Keratinocyte (primary cell): ENCODE measurements at regions not wholly inside any gene's neighbourhood (a gene's known extent, or its start where the extent isn't known, plus 50 kb on each side); places are given as distances from the start of the nearest gene placed in this dataset.

Source experiments
- DNase-seq: peaks from one replicate; pipeline ENCODE4 v3.0.0-alpha.2; 2011; ENCODE audit warnings: low read depth, missing footprints, low spot score
- FAIRE-seq: peaks from 2 replicates; lab custom pipeline; 2011; peaks lifted over from hg19 to GRCh38; lab: Jason Lieb, UNC
- H2AFZ ChIP-seq: 2 replicates; pipeline ENCODE4 v1.6.0; 2012; ENCODE audit warnings: low read length, control low read depth, inconsistent platforms; ENCODE audit not compliant: control insufficient read depth
- H3K27ac ChIP-seq: 2 replicates; pipeline ENCODE4 v1.5.1; 2011; ENCODE audit warnings: low read length; ENCODE audit not compliant: control insufficient read depth, insufficient read depth
- H3K27me3 ChIP-seq: 3 replicates; pipeline ENCODE4 v1.6.0; 2011; ENCODE audit warnings: low read length; ENCODE audit not compliant: control insufficient read depth, insufficient read depth; ENCODE audit errors: extremely low read depth
- H3K36me3 ChIP-seq, 2 experiments: 2 replicates in 1 of 2; 3 replicates in 1 of 2; pipeline ENCODE4 v1.5.1; 2011; ENCODE audit warnings: low read length in 2 of 2, mild to moderate bottlenecking in 1 of 2; ENCODE audit not compliant: control insufficient read depth in 2 of 2, insufficient read depth in 2 of 2; ENCODE audit errors: extremely low read depth in 1 of 2
- H3K4me1 ChIP-seq: 3 replicates; pipeline ENCODE4 v1.5.1; 2011; ENCODE audit warnings: low read length; ENCODE audit not compliant: control insufficient read depth, insufficient read depth; ENCODE audit errors: extremely low read depth
- H3K4me2 ChIP-seq: 3 replicates; pipeline ENCODE4 v1.6.0; 2011; ENCODE audit warnings: low read depth, low read length; ENCODE audit not compliant: control insufficient read depth, insufficient read depth; ENCODE audit errors: extremely low read depth
- H3K4me3 ChIP-seq, 3 experiments: fragments of 200-600 bp in 1 of 3; sonication (generic) in 1 of 3; 2 replicates in 2 of 3; 3 replicates in 1 of 3; pipeline ENCODE4 v1.5.1; 2011 to 2016; ENCODE audit warnings: low read length in 3 of 3, mild to moderate bottlenecking in 3 of 3, control low read depth in 2 of 3, inconsistent platforms in 1 of 3, low read depth in 1 of 3, mixed read lengths in 1 of 3, mixed run types in 1 of 3, moderate library complexity in 1 of 3; ENCODE audit not compliant: control insufficient read depth in 2 of 3, insufficient read depth in 2 of 3; ENCODE audit errors: extremely low read depth in 1 of 3
- H3K79me2 ChIP-seq: 2 replicates; pipeline ENCODE4 v1.6.0; 2012; ENCODE audit warnings: low read length; ENCODE audit not compliant: control insufficient read depth, insufficient read depth
- H3K9ac ChIP-seq: 3 replicates; pipeline ENCODE4 v1.6.0; 2011; ENCODE audit warnings: low read length; ENCODE audit not compliant: control insufficient read depth, insufficient read depth; ENCODE audit errors: extremely low read depth
- H3K9me1 ChIP-seq: 3 replicates; pipeline ENCODE4 v1.6.0; 2011; ENCODE audit warnings: low read length; ENCODE audit not compliant: control insufficient read depth, insufficient read depth; ENCODE audit errors: extremely low read depth
- H3K9me3 ChIP-seq: 2 replicates; pipeline ENCODE4 v1.5.1; 2012; ENCODE audit warnings: low read depth, low read length; ENCODE audit not compliant: control insufficient read depth
- H4K20me1 ChIP-seq: 3 replicates; pipeline ENCODE4 v1.6.0; 2011; ENCODE audit warnings: low read length; ENCODE audit not compliant: control insufficient read depth, insufficient read depth; ENCODE audit errors: extremely low read depth
- CTCF ChIP-seq, 3 experiments: IDR thresholded peaks in 1 of 3; conservative IDR thresholded peaks in 1 of 3; optimal IDR thresholded peaks in 1 of 3; 2 replicates in 2 of 3; 3 replicates in 1 of 3; pipeline versions ENCODE3 to v1.5.1; 2011; ENCODE audit warnings: low read length in 3 of 3, mild to moderate bottlenecking in 3 of 3, moderate library complexity in 2 of 3, control low read depth in 1 of 3, inconsistent platforms in 1 of 3; ENCODE audit not compliant: insufficient read depth in 2 of 3; ENCODE audit errors: extremely low read depth in 1 of 3
- EZH2 ChIP-seq: IDR thresholded peaks from one replicate; pipeline ENCODE4 v1.6.1; 2012; ENCODE audit warnings: inconsistent platforms, mild to moderate bottlenecking, low read length, moderate library complexity
- dilution Hi-C: fragments of 300-500 bp; cut with MboI; formaldehyde crosslinking; loops from one replicate; pipeline ENCODE4 v1.7.0; 2020; ENCODE audit warnings: low sequenced_read_pairs; ENCODE audit not compliant: extremely low pct_ligation_motif_present

DNA sequence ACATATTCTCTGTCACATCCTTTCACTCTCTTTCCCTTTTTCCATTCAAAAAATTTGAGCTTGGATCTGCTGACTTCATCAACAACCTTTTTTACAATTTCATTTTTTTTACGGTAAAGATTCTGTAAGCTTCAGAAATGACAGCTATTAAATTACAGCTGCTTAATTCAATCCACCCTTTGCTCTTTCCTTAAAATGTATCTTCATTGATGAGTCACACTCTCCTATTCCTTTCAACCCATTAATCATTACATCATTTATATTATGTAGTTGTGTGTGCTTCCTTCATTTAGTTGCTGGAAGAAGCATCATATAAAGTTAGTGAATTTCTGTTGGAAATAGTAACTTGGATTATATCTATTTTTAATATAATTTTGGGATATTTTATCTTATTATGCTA is 67.1 kb upstream of the MAGI2 start:
- no peak overlapping the region for H3K4me3 ChIP-seq
- no peaks in the 10 kb centered on the region for H3K27me3 ChIP-seq
- no peaks in the 10 kb centered on the region for H4K20me1 ChIP-seq
- no peak overlapping the region for H2AFZ ChIP-seq
- DNase-seq (no peak), FAIRE-seq (no peak)
- no peak overlapping the region for H3K9ac ChIP-seq
- dilution Hi-C loops = no loop called here
- H3K79me2 ChIP-seq = no peaks in the 10 kb centered on the region
- H3K9me1 ChIP-seq = no peaks in the 10 kb centered on the region
- TF ChIP-seq CTCF (optimal IDR thresholded peaks at IDR 0.05 in 1 of 3, IDR thresholded peaks at IDR 0.05 in 1 of 3, conservative IDR thresholded peaks at IDR 0.05 in 1 of 3; ENCODE audit: extremely low read depth in 1 of 3, insufficient read depth in 2 of 3, low read length in 3 of 3) (no peak), EZH2 (no peak)
- no peaks in the 10 kb centered on the region for H3K9me3 ChIP-seq
- no peak overlapping the region for H3K27ac ChIP-seq
- H3K36me3 ChIP-seq = no peaks in the 10 kb centered on the region
- no peak overlapping the region for H3K4me2 ChIP-seq
- H3K4me1 ChIP-seq = peaks cover 3% of the 10 kb centered on the region

DNA sequence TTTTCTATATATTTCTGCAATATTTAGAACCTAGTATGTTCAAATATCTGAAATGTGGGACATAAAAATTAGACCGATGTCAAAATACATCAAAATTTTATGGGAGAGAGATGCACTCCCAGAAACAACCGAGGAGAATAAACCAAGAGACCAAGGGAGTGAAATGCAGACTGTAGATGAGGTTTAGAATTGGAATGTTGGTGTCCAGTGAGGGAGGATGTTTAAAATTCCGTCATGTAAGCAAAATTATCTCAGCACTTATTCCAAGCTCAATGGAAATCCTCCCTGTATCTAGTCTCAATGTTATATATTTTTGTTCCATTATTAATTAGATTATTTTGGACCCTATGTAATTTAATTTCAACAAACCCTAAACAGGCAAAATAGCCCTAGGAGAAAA is 61.9 kb upstream of the MAGI2 start:
- no peak overlapping the region for H3K4me3 ChIP-seq
- no peak for TF ChIP-seq EZH2
- no peak for TF ChIP-seq CTCF (optimal IDR thresholded peaks at IDR 0.05 in 1 of 3, IDR thresholded peaks at IDR 0.05 in 1 of 3, conservative IDR thresholded peaks at IDR 0.05 in 1 of 3; ENCODE audit: extremely low read depth in 1 of 3, insufficient read depth in 2 of 3, low read length in 3 of 3)
- no peak overlapping the region for H3K27ac ChIP-seq
- DNase-seq = no peak
- H3K27me3 ChIP-seq = no peaks in the 10 kb centered on the region
- no peak overlapping the region for H3K9ac ChIP-seq
- H3K9me3 ChIP-seq = no peaks in the 10 kb centered on the region
- H3K9me1 ChIP-seq = no peaks in the 10 kb centered on the region
- no peaks in the 10 kb centered on the region for H3K36me3 ChIP-seq
- H4K20me1 ChIP-seq = no peaks in the 10 kb centered on the region
- peaks cover 3% of the 10 kb centered on the region for H3K4me1 ChIP-seq
- H3K79me2 ChIP-seq = no peaks in the 10 kb centered on the region
- no peak for FAIRE-seq
- dilution Hi-C loops = no loop called here
- H3K4me2 ChIP-seq = no peak overlapping the region
- H2AFZ ChIP-seq = no peak overlapping the region
